H1 (cell line): ENCODE measurements at regions not wholly inside any gene's neighbourhood (a gene's known extent, or its start where the extent isn't known, plus 50 kb on each side); places are given as distances from the start of the nearest gene placed in this dataset.

Experiments
- CTCF ChIA-PET: fragments of 300-600 bp; sonication (Branson Sonifier 250); formaldehyde crosslinking; loops from one replicate; lab custom pipeline; 2021; ENCODE audit not compliant: partially characterized antibody; lab: Charles Lee
- POLR2A ChIA-PET: fragments of 300-600 bp; sonication (Branson Sonifier 250); formaldehyde crosslinking; loops from one replicate; lab custom pipeline; 2021; ENCODE audit warnings: inconsistent platforms; ENCODE audit not compliant: partially characterized antibody; lab: Charles Lee
- DNase-seq, 2 experiments: peaks; one replicate each; pipeline versions ENCODE4 v3.0.0 to v3.0.0-alpha.2; 2010 to 2022; ENCODE audit warnings: low spot score in 2 of 2, low read depth in 1 of 2, mixed read lengths in 1 of 2
- FAIRE-seq: peaks from 2 replicates; lab custom pipeline; 2011; peaks lifted over from hg19 to GRCh38; lab: Jason Lieb, UNC
- H2AFZ ChIP-seq: 2 replicates; pipeline ENCODE4 v1.8.1; 2012; ENCODE audit warnings: low read length, inconsistent platforms
- H2AK5ac ChIP-seq: 2 replicates; pipeline ENCODE4 v1.6.1; 2013; ENCODE audit warnings: low read depth, low read length
- H2BK120ac ChIP-seq: replicated peaks from 2 replicates; pipeline ENCODE3; 2013; ENCODE audit warnings: low read depth, low read length, inconsistent platforms
- H2BK12ac ChIP-seq: 2 replicates; pipeline ENCODE4 v1.6.1; 2013; ENCODE audit warnings: low read depth, low read length
- H2BK15ac ChIP-seq: 2 replicates; pipeline ENCODE4 v1.6.1; 2013; ENCODE audit warnings: low read length
- H2BK20ac ChIP-seq: 2 replicates; pipeline ENCODE4 v1.6.1; 2013; ENCODE audit warnings: low read length
- H2BK5ac ChIP-seq: 2 replicates; pipeline ENCODE4 v1.6.1; 2013; ENCODE audit warnings: low read depth, low read length
- H3K14ac ChIP-seq: 2 replicates; pipeline ENCODE4 v1.6.1; 2013; ENCODE audit warnings: inconsistent platforms; ENCODE audit not compliant: insufficient read length
- H3K18ac ChIP-seq: 2 replicates; pipeline ENCODE4 v1.6.1; 2013; ENCODE audit warnings: low read length; ENCODE audit errors: extremely low read depth
- H3K23ac ChIP-seq: 2 replicates; pipeline ENCODE4 v1.6.1; 2013; ENCODE audit warnings: inconsistent platforms; ENCODE audit not compliant: insufficient read length
- H3K23me2 ChIP-seq: 2 replicates; pipeline ENCODE4 v1.6.1; 2013; ENCODE audit warnings: low read depth, low read length
- H3K27ac ChIP-seq: 2 replicates; pipeline ENCODE4 v1.6.1; 2011; ENCODE audit warnings: low read depth, low read length, inconsistent platforms
- H3K27me3 ChIP-seq, 4 experiments: replicated peaks in 1 of 4; 1 replicate in 1 of 4; 2 replicates in 3 of 4; pipeline versions ENCODE4 v1.6.1 to v1.8.1; 2011 to 2013; ENCODE audit warnings: low read length in 3 of 4, mild to moderate bottlenecking in 3 of 4, inconsistent platforms in 2 of 4, mixed read lengths in 2 of 4, moderate library complexity in 1 of 4; ENCODE audit not compliant: control insufficient read depth in 3 of 4, insufficient read depth in 3 of 4; ENCODE audit errors: extremely low read depth in 1 of 4
- H3K36me3 ChIP-seq, 4 experiments: 2 replicates each; pipeline versions ENCODE4 v1.6.1 to v1.8.1; 2011 to 2013; ENCODE audit warnings: mild to moderate bottlenecking in 4 of 4, low read length in 3 of 4, moderate library complexity in 2 of 4, control low read depth in 1 of 4, inconsistent platforms in 1 of 4; ENCODE audit not compliant: insufficient read depth in 4 of 4, control insufficient read depth in 2 of 4
- H3K4ac ChIP-seq: replicated peaks from 2 replicates; pipeline ENCODE3; 2013; ENCODE audit warnings: low read length, low read depth, mixed read lengths, inconsistent platforms; ENCODE audit not compliant: insufficient read length
- H3K4me1 ChIP-seq, 4 experiments: replicated peaks in 1 of 4; 1 replicate in 1 of 4; 2 replicates in 3 of 4; pipeline versions ENCODE4 v1.6.1 to v1.8.1; 2011 to 2013; ENCODE audit warnings: low read length in 3 of 4, inconsistent platforms in 2 of 4, mixed read lengths in 1 of 4; ENCODE audit not compliant: insufficient read depth in 4 of 4, control insufficient read depth in 3 of 4
- H3K4me2 ChIP-seq, 2 experiments: 2 replicates each; pipeline versions ENCODE4 v1.6.1 to v1.8.1; 2011 to 2013; ENCODE audit warnings: low read depth in 2 of 2, low read length in 2 of 2, control low read depth in 1 of 2, inconsistent platforms in 1 of 2, mild to moderate bottlenecking in 1 of 2; ENCODE audit not compliant: insufficient read depth in 1 of 2
- H3K4me3 ChIP-seq, 4 experiments: fragments of 200-600, 300-600 bp in 1 of 4; sonication (generic), shearing (Covaris generic), sonication (Bioruptor Twin) in 1 of 4; 2 replicates each; pipeline versions ENCODE4 v1.5.1 to v1.8.1; 2011 to 2016; ENCODE audit warnings: low read length in 4 of 4, low read depth in 3 of 4, control low read depth in 2 of 4, inconsistent platforms in 2 of 4, mild to moderate bottlenecking in 2 of 4, mixed read lengths in 1 of 4, moderate library complexity in 1 of 4; ENCODE audit not compliant: insufficient read depth in 2 of 4; ENCODE audit errors: extremely low read depth in 1 of 4
- H3K56ac ChIP-seq: replicated peaks from 2 replicates; pipeline ENCODE3; 2013; ENCODE audit warnings: low read depth, mild to moderate bottlenecking, mixed read lengths, low read length, inconsistent platforms; ENCODE audit not compliant: insufficient read length
- H3K79me1 ChIP-seq: 2 replicates; pipeline ENCODE4 v1.6.1; 2013; ENCODE audit warnings: low read depth, low read length, control low read depth
- H3K79me2 ChIP-seq, 2 experiments: 2 replicates each; pipeline versions ENCODE4 v1.6.1 to v1.8.1; 2012 to 2013; ENCODE audit warnings: low read length in 2 of 2, mild to moderate bottlenecking in 2 of 2, inconsistent platforms in 1 of 2; ENCODE audit not compliant: insufficient read depth in 2 of 2, control insufficient read depth in 1 of 2
- H3K9ac ChIP-seq, 4 experiments: replicated peaks in 1 of 4; 1 replicate in 1 of 4; 2 replicates in 3 of 4; pipeline versions ENCODE4 v1.6.1 to v1.8.1; 2011 to 2013; ENCODE audit warnings: low read depth in 3 of 4, low read length in 3 of 4, control low read depth in 2 of 4, mild to moderate bottlenecking in 2 of 4, moderate library complexity in 2 of 4, inconsistent platforms in 1 of 4; ENCODE audit errors: extremely low read depth in 1 of 4
- H3K9me3 ChIP-seq, 2 experiments: 2 replicates each; pipeline versions ENCODE4 v1.6.1 to v1.8.1; 2012 to 2013; ENCODE audit warnings: mild to moderate bottlenecking in 2 of 2, moderate library complexity in 2 of 2, control low read depth in 1 of 2, inconsistent platforms in 1 of 2, low read depth in 1 of 2, low read length in 1 of 2, mixed read lengths in 1 of 2; ENCODE audit not compliant: insufficient read depth in 2 of 2
- H4K20me1 ChIP-seq, 2 experiments: replicated peaks in 1 of 2; 2 replicates each; pipeline versions ENCODE3 to v1.8.1; 2011 to 2013; ENCODE audit warnings: inconsistent platforms in 2 of 2, low read length in 2 of 2, mild to moderate bottlenecking in 1 of 2; ENCODE audit not compliant: insufficient read depth in 2 of 2, control insufficient read depth in 1 of 2
- H4K5ac ChIP-seq: 2 replicates; pipeline ENCODE4 v1.6.1; 2013; ENCODE audit warnings: low read length, low read depth, mixed read lengths, inconsistent platforms; ENCODE audit not compliant: insufficient read length
- H4K8ac ChIP-seq: 2 replicates; pipeline ENCODE4 v1.8.0; 2013; ENCODE audit warnings: mild to moderate bottlenecking, moderate library complexity, low read length, inconsistent platforms; ENCODE audit not compliant: insufficient read depth; ENCODE audit errors: extremely low read depth
- H4K91ac ChIP-seq: replicated peaks from 2 replicates; pipeline ENCODE3; 2013; ENCODE audit warnings: low read length, mixed read lengths, inconsistent platforms; ENCODE audit not compliant: insufficient read length
- CHD1 ChIP-seq: IDR thresholded peaks from 2 replicates; pipeline ENCODE4 v1.6.1; 2012; ENCODE audit warnings: low read depth, low read length, improper control_type of control experiment
- EZH2 ChIP-seq: fragments of 200-600 bp; sonication (generic); IDR thresholded peaks from 2 replicates; pipeline ENCODE4 v1.7.1; 2012; ENCODE audit warnings: low read depth, mild to moderate bottlenecking, moderate library complexity, low read length, inconsistent platforms; ENCODE audit not compliant: severe bottlenecking
- GABPA ChIP-seq: IDR thresholded peaks from 2 replicates; pipeline ENCODE4 v1.6.1; 2011; ENCODE audit warnings: mild to moderate bottlenecking, low read length, moderate library complexity, borderline replicate concordance; ENCODE audit not compliant: insufficient read depth
- NANOG ChIP-seq: IDR thresholded peaks from 2 replicates; pipeline ENCODE4 v1.6.1; 2011; ENCODE audit warnings: low read length, low read depth, mild to moderate bottlenecking, inconsistent platforms; ENCODE audit not compliant: insufficient read depth, poor library complexity, severe bottlenecking
- POLR2A ChIP-seq, 2 experiments: IDR thresholded peaks; 1 replicate in 1 of 2; 2 replicates in 1 of 2; pipeline ENCODE4 v1.6.1; 2011; ENCODE audit warnings: low read depth in 2 of 2, low read length in 2 of 2, mild to moderate bottlenecking in 2 of 2; ENCODE audit errors: control extremely low read depth in 1 of 2
- ZNF274 ChIP-seq: IDR thresholded peaks from 2 replicates; pipeline ENCODE4 v1.7.0; 2012; ENCODE audit warnings: low read length, borderline replicate concordance; ENCODE audit errors: extremely low read depth

GRCh38 chr12:67056329-67056728 lies 212.8 kb upstream of the CAND1 start:
- Histone ChIP-seq H2BK20ac (no peak overlapping the region), H2BK12ac (no peak overlapping the region), H3K4me3 (no peak overlapping the region), H3K4me1 (no peaks in the 10 kb centered on the region; a peak in 1 of 7 replicates), H3K9me3 (no peaks in the 10 kb centered on the region), H2AK5ac (no peak overlapping the region), H3K9ac (no peak overlapping the region), H4K8ac (no peak overlapping the region), H3K4me2 (no peak overlapping the region), H3K27ac (no peak overlapping the region), H3K79me2 (peaks cover 0 to 2% of the 10 kb centered on the region in 2 experiments; a peak in 1 of 4 replicates), H3K27me3 (no peaks in the 10 kb centered on the region), H2BK120ac (no peak overlapping the region), H4K20me1 (no peaks in the 10 kb centered on the region), H3K23me2 (no peaks in the 10 kb centered on the region), H3K23ac (no peak overlapping the region), H4K91ac (no peak overlapping the region), H4K5ac (no peak overlapping the region), H2BK5ac (no peak overlapping the region), H3K79me1 (peaks cover 5% of the 10 kb centered on the region; the same call in 1 of the 2 replicates), H3K36me3 (no peaks in the 10 kb centered on the region), H3K4ac (no peak overlapping the region), H2BK15ac (no peak overlapping the region), H3K14ac (no peak overlapping the region), H2AFZ (no peak overlapping the region), H3K18ac (no peak overlapping the region), H3K56ac (no peak overlapping the region)
- POLR2A ChIA-PET, result interaction anchor here (1.3 kb wide), 1 partner anchor 13 kb away, joined by 3 read pairs; no protein-coding TSS in a partner anchor
- DNase-seq (no peak), FAIRE-seq (no peak)
- CTCF ChIA-PET, result interaction anchor here (1.0 to 1.5 kb wide), 2 partner anchors 12 to 166 kb away, joined by 4 to 7 read pairs; no protein-coding TSS in a partner anchor
- TF ChIP-seq GABPA, result no peak
- no peak for TF ChIP-seq ZNF274
- no peak for TF ChIP-seq EZH2
- no peak for TF ChIP-seq NANOG
- no peak for TF ChIP-seq CHD1
- no peak for TF ChIP-seq POLR2A (IDR thresholded peaks at IDR 0.05; ENCODE audit: control extremely low read depth in 1 of 2, low read depth in 2 of 2, low read length in 2 of 2)
